H9 (cell line): ENCODE measurements at regions not wholly inside any gene's neighbourhood (a gene's known extent, or its start where the extent isn't known, plus 50 kb on each side); places are given as distances from the start of the nearest gene placed in this dataset.

Experiments used
- DNase-seq: peaks from one replicate; pipeline ENCODE4 v3.0.0-alpha.2; 2017
- H2AFZ ChIP-seq: one replicate; pipeline ENCODE4 v1.6.1; 2013; ENCODE audit warnings: mild to moderate bottlenecking, low read length, control low read depth, moderate library complexity
- H2AK5ac ChIP-seq: 2 replicates; pipeline ENCODE4 v1.6.1; 2013; ENCODE audit warnings: low read length, control low read depth, mixed read lengths; ENCODE audit not compliant: insufficient read length
- H2BK120ac ChIP-seq: one replicate; pipeline ENCODE4 v1.6.1; 2013; ENCODE audit warnings: low read depth, mild to moderate bottlenecking, low read length, control low read depth, inconsistent platforms; ENCODE audit not compliant: poor library complexity, severe bottlenecking
- H2BK12ac ChIP-seq: 2 replicates; pipeline ENCODE4 v1.6.1; 2013; ENCODE audit warnings: low read length, control low read depth, mixed read lengths, low read depth; ENCODE audit not compliant: insufficient read length
- H2BK15ac ChIP-seq: 2 replicates; pipeline ENCODE4 v1.6.1; 2013; ENCODE audit warnings: low read depth, low read length, control low read depth
- H2BK20ac ChIP-seq: one replicate; pipeline ENCODE4 v1.6.1; 2013; ENCODE audit warnings: low read depth, mild to moderate bottlenecking, low read length, control low read depth, inconsistent platforms; ENCODE audit not compliant: poor library complexity, severe bottlenecking
- H2BK5ac ChIP-seq: 2 replicates; pipeline ENCODE4 v1.6.1; 2013; ENCODE audit warnings: low read length, control low read depth, mixed read lengths; ENCODE audit not compliant: insufficient read length
- H3K14ac ChIP-seq: 2 replicates; pipeline ENCODE4 v1.6.1; 2013; ENCODE audit warnings: low read length, control low read depth; ENCODE audit not compliant: insufficient read depth
- H3K18ac ChIP-seq: 2 replicates; pipeline ENCODE4 v1.6.1; 2013; ENCODE audit warnings: low read depth, mild to moderate bottlenecking, mixed read lengths, low read length, control low read depth; ENCODE audit not compliant: insufficient read length
- H3K23ac ChIP-seq: 2 replicates; pipeline ENCODE4 v1.6.1; 2013; ENCODE audit warnings: low read length, control low read depth, mixed read lengths, low read depth; ENCODE audit not compliant: insufficient read length
- H3K23me2 ChIP-seq: 2 replicates; pipeline ENCODE4 v1.6.1; 2013; ENCODE audit warnings: low read depth, mild to moderate bottlenecking, mixed read lengths, low read length, control low read depth; ENCODE audit not compliant: insufficient read length, poor library complexity, severe bottlenecking
- H3K27ac ChIP-seq: 2 replicates; pipeline ENCODE4 v1.5.1; 2013; ENCODE audit warnings: low read length, control low read depth, mixed read lengths, low read depth; ENCODE audit not compliant: insufficient read length
- H3K27me3 ChIP-seq: 2 replicates; pipeline ENCODE4 v1.6.1; 2013; ENCODE audit warnings: low read length, control low read depth, inconsistent platforms; ENCODE audit not compliant: insufficient read depth
- H3K4ac ChIP-seq: 2 replicates; pipeline ENCODE4 v1.6.1; 2013; ENCODE audit warnings: low read depth, mild to moderate bottlenecking, control low read depth, inconsistent platforms, low read length, moderate library complexity
- H3K4me1 ChIP-seq: 2 replicates; pipeline ENCODE4 v1.6.1; 2013; ENCODE audit warnings: low read length, control low read depth, inconsistent platforms; ENCODE audit not compliant: insufficient read depth
- H3K4me2 ChIP-seq: 2 replicates; pipeline ENCODE4 v1.6.1; 2013; ENCODE audit warnings: low read length, control low read depth, mixed read lengths; ENCODE audit not compliant: insufficient read length, insufficient read depth
- H3K56ac ChIP-seq: 2 replicates; pipeline ENCODE4 v1.6.1; 2013; ENCODE audit warnings: low read depth, mild to moderate bottlenecking, mixed read lengths, low read length, control low read depth; ENCODE audit not compliant: insufficient read length
- H3K79me1 ChIP-seq: 2 replicates; pipeline ENCODE4 v1.6.1; 2013; ENCODE audit warnings: low read depth, mild to moderate bottlenecking, moderate library complexity, low read length, control low read depth, inconsistent platforms; ENCODE audit not compliant: insufficient read depth, poor library complexity, severe bottlenecking
- H3K79me2 ChIP-seq: 2 replicates; pipeline ENCODE4 v1.6.1; 2013; ENCODE audit warnings: low read length, control low read depth, inconsistent platforms; ENCODE audit not compliant: insufficient read depth
- H3K9ac ChIP-seq: 2 replicates; pipeline ENCODE4 v1.6.1; 2013; ENCODE audit warnings: low read length, control low read depth, mixed read lengths; ENCODE audit not compliant: insufficient read length; ENCODE audit errors: extremely low read depth
- H3K9me3 ChIP-seq: one replicate; pipeline ENCODE4 v1.6.1; 2013; ENCODE audit warnings: low read depth, low read length, inconsistent platforms; ENCODE audit not compliant: control insufficient read depth
- H3T11ph ChIP-seq: one replicate; pipeline ENCODE4 v1.6.1; 2013; ENCODE audit warnings: mild to moderate bottlenecking, low read length, control low read depth, inconsistent platforms
- H4K20me1 ChIP-seq: one replicate; pipeline ENCODE4 v1.6.1; 2013; ENCODE audit not compliant: control insufficient read depth, insufficient read length, insufficient read depth
- H4K5ac ChIP-seq: 2 replicates; pipeline ENCODE4 v1.6.1; 2013; ENCODE audit warnings: low read depth, mild to moderate bottlenecking, mixed read lengths, low read length, control low read depth; ENCODE audit not compliant: insufficient read length
- H4K8ac ChIP-seq: replicated peaks from 2 replicates; pipeline ENCODE4 v1.6.1; 2013; ENCODE audit warnings: low read length, control low read depth, mixed read lengths, low read depth; ENCODE audit not compliant: insufficient read length
- H4K91ac ChIP-seq: 2 replicates; pipeline ENCODE4 v1.6.1; 2013; ENCODE audit warnings: low read depth, mild to moderate bottlenecking, moderate library complexity, mixed read lengths, low read length, control low read depth; ENCODE audit not compliant: insufficient read length
- H3K27ac Mint-ChIP-seq, 3 experiments: 2 replicates in 2 of 3; 3 replicates in 1 of 3; pipeline ENCODE4 v1.8.0; 2020 to 2021; ENCODE audit warnings: mixed read lengths in 3 of 3, mild to moderate bottlenecking in 1 of 3, moderate library complexity in 1 of 3
- H3K27me3 Mint-ChIP-seq: 2 replicates; pipeline ENCODE4 v1.8.0; 2021; ENCODE audit warnings: low read depth, mild to moderate bottlenecking, moderate library complexity, mixed read lengths
- H3K36me3 Mint-ChIP-seq, 3 experiments: 2 replicates in 2 of 3; 3 replicates in 1 of 3; pipeline ENCODE4 v1.8.0; 2020 to 2021; ENCODE audit warnings: low read depth in 3 of 3, mixed read lengths in 3 of 3; ENCODE audit not compliant: insufficient read depth in 1 of 3
- H3K4me1 Mint-ChIP-seq, 2 experiments: 2 replicates each; pipeline ENCODE4 v1.8.0; 2020; ENCODE audit warnings: mixed read lengths in 2 of 2
- H3K4me3 Mint-ChIP-seq, 2 experiments: 2 replicates in 1 of 2; 3 replicates in 1 of 2; pipeline ENCODE4 v1.8.0; 2020 to 2021; ENCODE audit warnings: mild to moderate bottlenecking in 2 of 2, mixed read lengths in 2 of 2, moderate library complexity in 1 of 2
- H3K9me3 Mint-ChIP-seq, 2 experiments: 2 replicates in 1 of 2; 3 replicates in 1 of 2; pipeline ENCODE4 v1.8.0; 2020; ENCODE audit warnings: mild to moderate bottlenecking in 2 of 2, mixed read lengths in 2 of 2, moderate library complexity in 1 of 2
- CTCF ChIP-seq: fragments of 200-600 bp; sonication (generic); conservative IDR thresholded peaks from 3 replicates; pipeline ENCODE4 v1.8.0; 2021; ENCODE audit warnings: antibody characterized with exemption, mild to moderate bottlenecking
- WGBS: extraction: QIAGEN DNeasy Blood & Tissue Kit; methylation state at CpG from one replicate; pipeline ENCODE4 v1.1.7; 2013; ENCODE audit warnings: missing lambda C conversion rate, low lambda C conversion rate, mixed read lengths; ENCODE audit not compliant: insufficient read length; ENCODE audit errors: extremely low coverage; 5-methylcytosine and 5-hydroxymethylcytosine counted together

GRCh38 chr5:112087222-112087621 is 330.2 kb upstream of the NREP start:
- Histone ChIP-seq H3K79me1 (no peaks in the 10 kb centered on the region), H4K91ac (no peak overlapping the region), H3K18ac (no peak overlapping the region), H3K56ac (no peak overlapping the region), H3K27ac (no peak overlapping the region), H3K9ac (no peak overlapping the region), H3T11ph (no peak overlapping the region), H4K8ac (no peak overlapping the region), H3K27me3 (no peaks in the 10 kb centered on the region), H3K4me2 (no peak overlapping the region), H2BK5ac (no peak overlapping the region), H3K4ac (no peak overlapping the region), H4K5ac (no peak overlapping the region), H4K20me1 (no peaks in the 10 kb centered on the region), H2AFZ (no peak overlapping the region), H3K79me2 (no peaks in the 10 kb centered on the region), H3K9me3 (no peaks in the 10 kb centered on the region), H2BK12ac (no peak overlapping the region), H3K23ac (no peak overlapping the region), H3K14ac (no peak overlapping the region), H2BK15ac (no peak overlapping the region), H2BK120ac (no peak overlapping the region), H3K23me2 (no peaks in the 10 kb centered on the region), H3K4me1 (no peaks in the 10 kb centered on the region), H2BK20ac (no peak overlapping the region), H2AK5ac (no peak overlapping the region)
- WGBS = no CpG with 5 or more reads among the region's 2 CpGs
- Mint-ChIP-seq H3K4me3 (no peak overlapping the region), H3K4me1 (no peaks in the 10 kb centered on the region), H3K36me3 (no peaks in the 10 kb centered on the region; a peak in 1 of 7 replicates), H3K27ac (no peak overlapping the region), H3K27me3 (no peaks in the 10 kb centered on the region), H3K9me3 (no peaks in the 10 kb centered on the region)
- no peak for DNase-seq
- TF ChIP-seq CTCF = no peak
